Epidermal melanocyte (primary cell): ENCODE measurements at regions not wholly inside any gene's neighbourhood (a gene's known extent, or its start where the extent isn't known, plus 50 kb on each side); places are given as distances from the start of the nearest gene placed in this dataset.
"Not testable (repeated sequence)": the region's sequence is repeated elsewhere in the genome, so short reads cannot be mapped to it uniquely, and the experiment has no call there.

ENCODE experiments used
- DNase-seq: peaks from one replicate; pipeline ENCODE4 v3.0.0; 2011; ENCODE audit warnings: low spot score; ENCODE audit not compliant: insufficient read length

GRCh38 chr12:30357766-30358490 is 337.7 kb downstream of the IPO8 start:
- DNase-seq, result no peak

DNA sequence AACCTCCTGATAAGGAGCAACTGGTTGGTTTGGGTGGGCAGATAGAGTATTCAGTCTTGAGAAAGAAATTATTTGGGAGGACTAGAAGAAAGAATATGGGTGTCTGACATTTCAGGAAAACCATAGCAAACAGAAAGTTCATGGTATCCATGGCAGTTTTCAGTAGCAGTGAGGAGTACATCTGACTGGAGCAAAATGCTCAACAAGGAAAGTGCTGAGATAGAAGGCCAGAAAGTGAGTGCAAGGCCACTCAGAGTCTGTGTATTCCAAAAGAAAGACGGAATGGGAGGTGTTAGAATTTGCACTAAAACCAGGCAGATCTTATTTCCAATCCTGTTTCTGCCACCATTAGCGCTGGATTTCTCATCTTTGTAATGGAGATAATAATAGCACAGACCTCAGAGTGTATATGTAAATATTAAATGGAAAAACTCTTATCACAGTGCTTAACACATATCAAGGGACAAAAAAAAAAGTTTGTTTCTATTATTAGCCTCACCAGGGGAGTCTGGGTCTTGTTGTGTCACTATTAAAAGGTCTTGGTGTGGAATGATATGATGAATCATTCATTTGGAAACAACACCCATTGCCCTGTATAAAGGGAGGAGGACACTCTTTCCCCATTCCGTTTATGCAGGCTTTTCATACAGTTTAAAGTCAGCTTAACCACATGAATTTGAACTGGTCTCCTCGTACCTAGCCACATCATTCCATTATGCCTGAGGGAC is 349.8 kb downstream of the IPO8 start:
- DNase-seq, result no peak

GRCh38 chr12:30330565-30330964 is 365.1 kb downstream of the IPO8 start:
- DNase-seq, result no peak

DNA sequence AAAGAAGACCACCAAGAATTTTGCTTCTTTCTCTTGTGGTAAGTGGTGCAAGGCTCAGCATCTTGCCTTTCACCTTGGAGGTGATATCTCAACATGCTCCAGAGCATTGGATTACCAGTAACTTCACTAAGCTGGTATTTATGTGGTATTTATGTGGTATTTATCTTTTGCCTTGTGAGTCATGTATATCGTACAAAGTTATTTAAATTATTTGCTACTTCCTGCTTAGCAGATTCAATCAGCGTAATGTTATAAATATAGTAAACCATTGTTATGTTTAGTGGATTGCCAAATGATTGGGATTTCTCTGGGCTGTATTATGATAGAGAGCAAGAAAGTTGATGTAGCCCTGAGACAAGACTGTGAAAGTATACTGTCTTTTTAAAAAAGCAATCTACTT is 366.4 kb downstream of the IPO8 start:
- DNase-seq, result no peak

GRCh38 chr12:30323008-30323407 is 372.7 kb downstream of the IPO8 start:
- DNase-seq, result no peak

GRCh38 chr12:30320561-30320960 is 375.1 kb downstream of the IPO8 start:
- DNase-seq, result no peak

DNA sequence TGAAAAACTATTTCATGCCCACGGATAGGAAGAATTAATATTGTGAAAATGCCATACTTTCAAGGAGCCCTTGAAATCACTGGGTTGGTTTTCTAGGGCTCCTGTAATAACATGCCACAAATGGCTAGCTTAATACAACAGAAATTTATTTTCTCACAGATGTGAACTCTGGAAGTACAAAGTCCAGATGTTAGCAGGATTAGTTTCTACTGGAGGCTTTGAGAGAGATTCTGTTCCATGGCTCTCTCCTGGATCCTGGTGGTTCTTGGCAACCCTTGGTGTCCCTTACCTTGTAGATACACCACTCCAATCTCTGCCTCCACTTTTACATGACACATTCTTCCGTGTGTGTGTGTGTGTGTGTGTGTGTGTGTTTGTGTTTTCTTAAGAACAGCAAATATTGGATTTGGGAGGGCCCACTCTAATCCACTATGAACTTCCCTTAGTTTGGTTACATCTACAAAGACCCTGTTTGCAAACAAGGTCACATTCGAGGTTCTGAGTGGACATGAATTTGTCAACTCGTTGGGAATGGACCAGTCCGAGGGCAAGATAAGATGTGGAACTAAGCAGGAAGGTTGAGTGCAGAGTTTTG is 381.1 kb downstream of the IPO8 start:
- DNase-seq, result no peak

GRCh38 chr12:30308010-30308717 is 387.5 kb downstream of the IPO8 start:
- no peak for DNase-seq

DNA sequence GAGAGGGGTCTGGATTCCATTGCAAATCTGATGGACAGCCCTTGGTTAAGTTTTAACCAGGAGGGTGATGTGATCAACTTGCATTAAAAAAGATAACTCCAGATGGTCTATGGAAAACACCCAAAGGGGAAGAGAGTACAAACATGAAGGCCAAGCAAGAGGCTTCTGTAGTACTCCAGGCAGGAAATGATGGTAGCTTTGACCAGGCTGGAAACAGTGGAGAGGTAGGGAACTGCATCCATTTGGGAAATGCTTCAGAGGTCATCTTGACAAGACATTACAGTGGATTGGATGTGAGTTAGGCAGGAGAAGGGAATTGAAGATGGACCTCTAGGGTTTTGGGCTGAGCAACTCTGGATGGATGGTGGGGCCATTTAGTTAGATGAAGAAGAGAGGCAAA is 391.1 kb downstream of the IPO8 start:
- DNase-seq, result no peak

DNA sequence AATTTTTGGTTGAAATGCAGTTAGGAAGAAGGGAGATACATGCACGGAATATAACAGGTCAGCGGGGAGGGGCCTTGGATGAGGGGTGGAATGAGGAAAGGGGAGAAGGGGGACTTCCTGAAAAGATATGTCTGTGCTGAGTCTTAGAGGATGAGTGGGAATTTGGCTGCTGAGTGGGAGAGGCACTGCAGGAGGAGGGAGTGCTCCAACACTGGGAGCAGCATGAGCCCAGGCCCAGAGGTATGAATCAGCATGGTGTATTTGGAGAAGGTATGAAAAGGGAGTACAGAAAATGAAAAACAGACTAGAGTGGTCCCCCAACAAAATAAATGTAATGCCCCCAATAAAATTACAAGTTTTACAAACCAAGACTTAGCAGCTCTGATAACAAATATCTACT is 394.4 kb downstream of the IPO8 start:
- DNase-seq, result no peak

GRCh38 chr12:30296486-30296885 is 399.2 kb downstream of the IPO8 start:
- no peak for DNase-seq

DNA sequence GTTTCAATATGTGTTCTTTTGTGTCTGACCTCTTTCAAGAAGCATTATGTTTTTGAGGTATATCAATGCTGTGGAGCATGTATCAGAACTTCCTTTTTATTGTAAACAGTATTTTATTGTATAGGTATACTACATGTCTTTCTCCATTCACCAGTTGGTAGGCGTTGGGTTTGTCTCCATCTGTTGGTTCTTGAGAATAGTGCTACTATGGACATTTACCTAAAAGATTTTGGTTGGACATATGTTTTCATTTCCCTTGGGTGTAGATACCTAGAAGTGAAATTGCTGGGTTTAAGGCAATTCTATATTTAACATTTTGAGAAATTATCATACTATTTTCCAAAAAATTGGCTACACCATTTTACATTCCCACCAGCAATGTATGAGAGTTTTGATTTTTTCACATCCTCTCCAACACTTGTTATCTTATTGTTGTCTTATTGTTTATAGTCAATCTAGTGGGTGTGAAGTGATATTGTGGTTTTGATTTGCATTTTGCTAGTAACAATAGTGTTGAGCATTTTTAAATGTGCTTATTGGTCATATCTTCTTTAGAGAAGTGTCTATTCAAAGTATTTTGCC is 409.2 kb downstream of the IPO8 start:
- DNase-seq, result no peak

GRCh38 chr12:30278401-30278800 is 417.3 kb downstream of the IPO8 start:
- DNase-seq, result no peak

DNA sequence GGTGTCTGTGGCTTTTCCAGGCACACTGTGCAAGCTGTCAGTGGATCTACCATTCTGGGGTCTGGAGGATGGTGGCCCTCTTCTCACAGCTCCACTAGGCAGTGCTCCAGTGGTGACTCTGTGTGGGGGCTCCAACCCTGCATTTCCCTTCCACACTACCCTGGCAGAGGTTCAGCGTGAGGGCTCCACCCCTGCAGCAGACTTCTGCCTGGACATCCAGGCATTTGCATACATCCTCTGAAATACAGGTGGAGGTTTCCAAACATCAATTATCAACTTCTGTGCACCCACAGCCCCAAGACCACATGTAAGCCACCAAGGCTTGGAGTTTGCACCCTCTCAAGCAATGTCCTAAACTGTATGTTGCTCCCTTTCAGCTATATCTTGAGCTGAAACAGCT is 423.2 kb downstream of the IPO8 start:
- DNase-seq, result not testable (repeated sequence)

- no peak for DNase-seq
These were observed 426.2 kb downstream of the IPO8 start for GRCh38 chr12:30269496-30269895.

GRCh38 chr12:30268041-30268440 is 427.6 kb downstream of the IPO8 start:
- DNase-seq, result no peak

DNA sequence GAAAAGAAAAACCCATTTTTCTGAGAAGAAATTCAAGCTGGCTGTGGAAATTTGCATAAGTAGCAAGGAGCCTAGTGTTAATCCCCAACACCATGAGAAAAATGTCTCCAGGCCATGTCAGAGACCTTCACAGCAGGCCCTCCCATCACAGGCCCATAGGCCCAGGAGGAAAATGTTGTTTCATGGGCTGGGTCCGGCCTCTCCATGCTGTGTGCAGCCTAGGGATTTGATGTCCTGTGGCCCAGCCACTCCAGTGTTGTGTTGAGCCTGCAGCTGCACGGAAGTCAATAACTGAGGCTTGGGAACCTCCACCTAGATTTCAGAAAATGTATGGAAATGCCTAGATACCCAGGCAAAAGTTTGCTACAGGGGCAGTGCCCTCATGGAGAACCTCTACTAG is 432.2 kb downstream of the IPO8 start:
- DNase-seq, result no peak

GRCh38 chr12:30257618-30258017 is 438.1 kb downstream of the IPO8 start:
- no peak for DNase-seq

- no peak for DNase-seq
These were observed 444.1 kb downstream of the IPO8 start for GRCh38 chr12:30251546-30251945.

- no peak for DNase-seq
These were observed 452.2 kb downstream of the IPO8 start for GRCh38 chr12:30243426-30243825.

GRCh38 chr12:30219047-30219446 is 435.3 kb upstream of the TMTC1 start:
- no peak for DNase-seq

GRCh38 chr12:30218073-30218472 is 434.3 kb upstream of the TMTC1 start:
- no peak for DNase-seq
